MM.1S (cell line): ENCODE measurements at regions not wholly inside any gene's neighbourhood (a gene's known extent, or its start where the extent isn't known, plus 50 kb on each side); places are given as distances from the start of the nearest gene placed in this dataset.

ENCODE experiments used
- DNase-seq: peaks from one replicate; pipeline ENCODE4 v3.0.0-alpha.2; 2015
- H2AFZ ChIP-seq: fragments of 300-600 bp; sonication (generic); 2 replicates; pipeline ENCODE4 v1.6.0; 2016; ENCODE audit warnings: antibody characterized with exemption, low read length
- H3F3A ChIP-seq: fragments of 300-600 bp; sonication (generic); 2 replicates; pipeline ENCODE4 v1.6.1; 2016; ENCODE audit warnings: mild to moderate bottlenecking, antibody characterized with exemption, low read length, moderate library complexity, mixed read lengths; ENCODE audit not compliant: insufficient read depth
- H3K27ac ChIP-seq: fragments of 300-600 bp; sonication (generic); 2 replicates; pipeline ENCODE4 v1.5.1; 2016; ENCODE audit warnings: mild to moderate bottlenecking, low read length
- H3K27me3 ChIP-seq: fragments of 300-600 bp; sonication (generic); replicated peaks from 2 replicates; pipeline ENCODE4 v1.6.0; 2016; ENCODE audit warnings: low read length; ENCODE audit not compliant: insufficient read depth
- H3K36me3 ChIP-seq: fragments of 300-600 bp; sonication (generic); replicated peaks from 2 replicates; pipeline ENCODE4 v1.6.1; 2016; ENCODE audit warnings: mild to moderate bottlenecking, low read length, mixed read lengths; ENCODE audit not compliant: insufficient read depth
- H3K4me1 ChIP-seq: fragments of 300-600 bp; sonication (generic); 2 replicates; pipeline ENCODE4 v1.6.1; 2016; ENCODE audit warnings: low read length, mixed read lengths
- H3K4me2 ChIP-seq: fragments of 300-600 bp; sonication (generic); 2 replicates; pipeline ENCODE4 v1.6.0; 2016; ENCODE audit warnings: low read depth, low read length
- H3K4me3 ChIP-seq: fragments of 300-600 bp; sonication (generic); 2 replicates; pipeline ENCODE4 v1.5.1; 2016; ENCODE audit warnings: low read length, mixed read lengths
- H3K79me2 ChIP-seq: fragments of 300-600 bp; sonication (generic); 2 replicates; pipeline ENCODE4 v1.6.1; 2016; ENCODE audit warnings: mixed run types, low read length, mixed read lengths
- H3K9ac ChIP-seq: fragments of 300-600 bp; sonication (generic); 2 replicates; pipeline ENCODE4 v1.6.1; 2016; ENCODE audit warnings: low read length, mixed read lengths
- H3K9me2 ChIP-seq: fragments of 300-600 bp; sonication (generic); replicated peaks from 2 replicates; pipeline ENCODE4 v1.6.1; 2016; ENCODE audit warnings: mild to moderate bottlenecking, low read length, mixed read lengths; ENCODE audit not compliant: insufficient read depth
- H3K9me3 ChIP-seq: fragments of 300-600 bp; sonication (generic); replicated peaks from 2 replicates; pipeline ENCODE4 v1.6.1; 2016; ENCODE audit warnings: mild to moderate bottlenecking, low read length, mixed read lengths; ENCODE audit not compliant: insufficient read depth
- H4K20me1 ChIP-seq: fragments of 300-600 bp; sonication (generic); 2 replicates; pipeline ENCODE4 v1.6.1; 2016; ENCODE audit warnings: mild to moderate bottlenecking, low read length, moderate library complexity, mixed read lengths; ENCODE audit not compliant: insufficient read depth
- CTCF ChIP-seq: fragments of 300-600 bp; sonication (generic); IDR thresholded peaks from 2 replicates; pipeline ENCODE4 v1.5.1; 2016; ENCODE audit warnings: antibody characterized with exemption, low read length, mixed read lengths
- EZH2 ChIP-seq: fragments of 300-600 bp; sonication (generic); optimal IDR thresholded peaks from 2 replicates; pipeline ENCODE3; 2017; ENCODE audit warnings: low read depth, mild to moderate bottlenecking, antibody characterized with exemption, low read length, mixed read lengths
- EZH2phosphoT487 ChIP-seq: fragments of 300-600 bp; sonication (generic); IDR thresholded peaks from 2 replicates; pipeline ENCODE4 v1.6.1; 2018; ENCODE audit warnings: antibody characterized with exemption, low read length

GRCh38 chr3:18609187-18609586 is 184.0 kb upstream of the SATB1 start:
- Histone ChIP-seq H2AFZ (no peak overlapping the region), H3K36me3 (no peaks in the 10 kb centered on the region), H3K27ac (no peak overlapping the region), H3K4me2 (no peak overlapping the region), H3F3A (no peaks in the 10 kb centered on the region), H3K4me1 (no peaks in the 10 kb centered on the region), H3K79me2 (no peaks in the 10 kb centered on the region), H3K9ac (no peak overlapping the region), H3K4me3 (no peak overlapping the region), H3K9me3 (no peaks in the 10 kb centered on the region), H3K9me2 (no peaks in the 10 kb centered on the region), H3K27me3 (no peaks in the 10 kb centered on the region), H4K20me1 (no peaks in the 10 kb centered on the region)
- no peak for DNase-seq
- TF ChIP-seq EZH2phosphoT487 (no peak), CTCF (no peak), EZH2 (no peak)

DNA sequence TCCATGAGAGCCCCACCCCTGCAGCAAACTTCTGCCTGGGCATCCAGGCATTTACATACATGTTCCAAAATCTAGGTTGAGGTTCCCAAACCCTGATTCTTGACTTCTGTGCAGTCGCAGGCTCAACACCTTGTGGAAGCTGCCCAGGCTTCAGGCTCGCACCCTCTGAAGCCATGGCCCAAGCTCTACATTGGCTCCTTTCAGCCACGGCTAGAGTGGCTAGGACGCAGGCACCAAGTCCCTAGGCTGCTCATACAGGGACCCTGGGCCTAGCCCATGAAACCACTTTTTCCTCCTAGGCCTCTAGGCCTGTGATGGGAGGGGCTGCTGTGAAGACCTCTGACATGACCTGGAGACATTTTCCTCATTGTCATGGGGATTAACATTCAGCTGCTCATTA is 172.8 kb upstream of the SATB1 start:
- no peaks in the 10 kb centered on the region for H3K4me1 ChIP-seq
- no peaks in the 10 kb centered on the region for H3K9me3 ChIP-seq
- H3K27ac ChIP-seq, result no peak overlapping the region
- no peak overlapping the region for H3K4me2 ChIP-seq
- H3K9ac ChIP-seq, result no peak overlapping the region
- H3K27me3 ChIP-seq, result no peaks in the 10 kb centered on the region
- no peak for DNase-seq
- no peak overlapping the region for H3K4me3 ChIP-seq
- no peak overlapping the region for H2AFZ ChIP-seq
- no peaks in the 10 kb centered on the region for H3F3A ChIP-seq
- no peak for TF ChIP-seq CTCF
- TF ChIP-seq EZH2, result no peak
- TF ChIP-seq EZH2phosphoT487, result no peak
- no peaks in the 10 kb centered on the region for H3K9me2 ChIP-seq
- no peaks in the 10 kb centered on the region for H4K20me1 ChIP-seq
- H3K79me2 ChIP-seq, result no peaks in the 10 kb centered on the region
- no peaks in the 10 kb centered on the region for H3K36me3 ChIP-seq

- Histone ChIP-seq H4K20me1 (no peaks in the 10 kb centered on the region), H3K9me2 (no peaks in the 10 kb centered on the region), H3K36me3 (no peaks in the 10 kb centered on the region), H3F3A (no peaks in the 10 kb centered on the region), H3K4me2 (no peak overlapping the region), H3K4me3 (no peak overlapping the region), H3K27me3 (no peaks in the 10 kb centered on the region), H2AFZ (no peak overlapping the region), H3K27ac (no peak overlapping the region), H3K79me2 (no peaks in the 10 kb centered on the region), H3K9me3 (no peaks in the 10 kb centered on the region), H3K4me1 (no peaks in the 10 kb centered on the region), H3K9ac (no peak overlapping the region)
- no peak for DNase-seq
- TF ChIP-seq EZH2 (no peak), EZH2phosphoT487 (no peak), CTCF (no peak)
Measured at GRCh38 chr3:18593231-18593630, 168.1 kb upstream of the SATB1 start.

DNA sequence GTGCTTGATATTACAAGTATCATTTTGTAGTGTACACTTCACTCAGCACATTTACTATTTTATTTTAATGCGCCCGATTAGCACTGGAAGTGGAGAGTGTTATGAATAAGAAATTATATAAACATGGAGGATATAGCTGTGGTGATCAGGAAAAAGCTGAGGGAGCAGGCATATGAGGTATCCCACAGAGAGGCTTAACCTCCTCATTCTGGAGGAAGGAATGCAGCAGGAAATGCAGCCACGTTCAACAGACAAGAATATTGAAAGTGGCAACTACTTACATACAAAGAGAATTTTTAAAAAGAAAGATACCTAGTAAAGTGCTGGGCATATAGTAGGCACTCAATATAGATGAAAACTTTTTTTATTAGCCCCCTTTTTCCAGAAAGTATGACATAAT is 166.0 kb upstream of the SATB1 start:
- H3K4me3 ChIP-seq, result no peak overlapping the region
- H3K4me1 ChIP-seq, result no peaks in the 10 kb centered on the region
- H3K9me3 ChIP-seq, result no peaks in the 10 kb centered on the region
- H2AFZ ChIP-seq, result no peak overlapping the region
- no peaks in the 10 kb centered on the region for H3K27me3 ChIP-seq
- H3F3A ChIP-seq, result no peaks in the 10 kb centered on the region
- no peaks in the 10 kb centered on the region for H3K9me2 ChIP-seq
- H3K4me2 ChIP-seq, result no peak overlapping the region
- H3K9ac ChIP-seq, result no peak overlapping the region
- no peak overlapping the region for H3K27ac ChIP-seq
- TF ChIP-seq CTCF (no peak), EZH2phosphoT487 (no peak), EZH2 (no peak)
- H3K79me2 ChIP-seq, result no peaks in the 10 kb centered on the region
- no peak for DNase-seq
- H4K20me1 ChIP-seq, result no peaks in the 10 kb centered on the region
- no peaks in the 10 kb centered on the region for H3K36me3 ChIP-seq
